ENCODE measurements at regions not wholly inside any gene's neighbourhood (a gene's known extent, or its start where the extent isn't known, plus 50 kb on each side); places are given as distances from the start of the nearest gene placed in this dataset.
"Not testable (repeated sequence)": the region's sequence is repeated elsewhere in the genome, so short reads cannot be mapped to it uniquely, and the experiment has no call there.

DNA sequence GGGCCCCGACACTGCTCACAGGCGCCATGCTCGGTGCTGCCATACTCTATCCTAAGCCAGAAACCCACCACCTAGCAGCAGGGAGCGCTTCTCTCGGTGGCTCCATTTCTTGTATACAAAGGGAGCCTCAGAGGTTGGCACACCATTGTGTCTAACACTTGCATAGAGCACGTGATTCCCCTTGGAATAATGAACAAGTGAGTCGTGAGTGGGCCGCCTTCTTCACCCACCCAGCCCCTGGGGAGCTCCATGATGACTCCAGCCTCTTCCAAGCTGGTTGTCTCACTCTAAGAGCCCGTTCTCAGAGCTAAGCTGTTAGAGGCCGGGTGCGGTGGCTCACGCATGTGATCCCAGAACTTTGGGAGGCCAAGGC is 82.3 kb upstream of the ZNF469 start:
- DNase-seq, result no peak

DNA sequence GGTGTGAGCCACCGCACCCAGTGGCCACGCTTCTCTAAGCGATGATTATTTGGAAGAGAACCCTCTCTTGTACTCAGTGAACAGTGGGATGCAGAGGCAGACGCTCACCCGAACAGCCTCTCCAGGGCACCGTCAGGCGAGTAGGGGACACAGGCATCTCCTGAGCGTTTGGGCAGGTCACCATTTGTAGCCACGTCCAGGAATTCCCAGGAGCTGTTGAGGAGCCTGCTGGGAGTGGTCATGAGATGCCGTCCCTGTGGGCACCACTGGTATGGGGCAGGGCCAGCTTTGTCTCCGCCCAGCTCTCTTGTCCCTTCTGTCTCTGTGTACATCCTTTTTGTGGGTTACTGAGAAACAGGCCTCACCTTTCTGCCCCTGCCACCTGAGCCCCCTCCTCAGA is 81.3 kb upstream of the ZNF469 start:
- no peak for DNase-seq

DNA sequence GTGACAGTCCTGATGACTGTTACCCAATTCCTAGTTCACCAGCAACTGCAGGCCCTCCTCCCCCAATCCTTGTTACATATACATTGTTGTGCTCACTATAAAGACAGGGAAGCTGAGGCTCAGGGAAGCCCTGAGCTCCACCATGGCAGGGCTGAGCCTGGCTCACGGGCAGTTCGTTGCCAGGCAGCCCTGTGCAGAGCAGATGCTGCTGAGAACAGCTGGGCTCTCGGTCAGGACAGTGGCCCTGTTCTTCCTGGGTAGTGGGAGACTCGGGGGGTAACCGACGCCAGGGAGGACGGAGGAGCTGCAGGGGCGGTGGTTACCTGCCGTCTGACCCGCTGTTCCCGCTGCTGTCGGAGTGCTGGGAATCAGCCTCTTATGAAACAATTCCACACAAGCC is 80.9 kb upstream of the ZNF469 start:
- DNase-seq, result no peak

DNA sequence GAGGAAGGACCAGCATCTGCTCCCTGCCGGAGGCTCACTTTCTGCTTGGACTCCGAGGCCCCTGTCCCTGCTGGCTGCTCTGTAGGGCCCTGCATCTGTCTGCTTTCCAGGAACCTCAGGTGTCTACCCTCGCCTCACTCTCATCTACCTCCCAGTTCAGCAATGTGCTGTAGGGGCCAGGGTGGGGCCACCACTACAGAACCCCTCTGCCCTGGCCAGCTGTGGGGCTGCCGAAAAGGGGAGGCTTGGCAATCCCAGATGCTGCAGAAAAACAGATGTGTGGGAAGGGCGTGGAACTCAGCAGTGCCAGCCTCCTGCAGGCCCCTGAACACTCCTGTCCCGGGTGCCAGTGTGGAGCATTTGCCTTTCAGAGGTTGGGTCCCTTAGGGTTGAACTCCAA is 80.1 kb upstream of the ZNF469 start:
- no peak for DNase-seq

DNA sequence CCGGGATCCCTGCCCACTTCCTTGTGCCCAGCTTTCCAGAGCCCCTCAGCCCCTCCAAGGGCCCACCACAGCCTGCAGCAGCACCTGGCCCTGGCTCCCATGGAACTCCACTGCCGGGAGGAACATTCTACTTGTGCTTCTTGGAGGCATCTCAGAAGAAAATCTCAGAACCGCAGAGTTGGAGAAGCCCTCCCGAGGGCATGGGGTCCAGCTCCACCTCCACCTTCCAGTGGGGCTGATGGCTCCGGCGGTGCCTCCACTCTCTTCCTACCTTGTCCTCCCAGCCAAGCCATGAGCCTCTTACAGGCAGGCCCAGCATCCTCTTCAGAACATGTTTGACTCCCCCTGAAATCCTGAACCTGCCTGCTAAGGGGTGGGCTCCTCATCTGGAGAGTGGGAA is 79.4 kb upstream of the ZNF469 start:
- no peak for DNase-seq

DNA sequence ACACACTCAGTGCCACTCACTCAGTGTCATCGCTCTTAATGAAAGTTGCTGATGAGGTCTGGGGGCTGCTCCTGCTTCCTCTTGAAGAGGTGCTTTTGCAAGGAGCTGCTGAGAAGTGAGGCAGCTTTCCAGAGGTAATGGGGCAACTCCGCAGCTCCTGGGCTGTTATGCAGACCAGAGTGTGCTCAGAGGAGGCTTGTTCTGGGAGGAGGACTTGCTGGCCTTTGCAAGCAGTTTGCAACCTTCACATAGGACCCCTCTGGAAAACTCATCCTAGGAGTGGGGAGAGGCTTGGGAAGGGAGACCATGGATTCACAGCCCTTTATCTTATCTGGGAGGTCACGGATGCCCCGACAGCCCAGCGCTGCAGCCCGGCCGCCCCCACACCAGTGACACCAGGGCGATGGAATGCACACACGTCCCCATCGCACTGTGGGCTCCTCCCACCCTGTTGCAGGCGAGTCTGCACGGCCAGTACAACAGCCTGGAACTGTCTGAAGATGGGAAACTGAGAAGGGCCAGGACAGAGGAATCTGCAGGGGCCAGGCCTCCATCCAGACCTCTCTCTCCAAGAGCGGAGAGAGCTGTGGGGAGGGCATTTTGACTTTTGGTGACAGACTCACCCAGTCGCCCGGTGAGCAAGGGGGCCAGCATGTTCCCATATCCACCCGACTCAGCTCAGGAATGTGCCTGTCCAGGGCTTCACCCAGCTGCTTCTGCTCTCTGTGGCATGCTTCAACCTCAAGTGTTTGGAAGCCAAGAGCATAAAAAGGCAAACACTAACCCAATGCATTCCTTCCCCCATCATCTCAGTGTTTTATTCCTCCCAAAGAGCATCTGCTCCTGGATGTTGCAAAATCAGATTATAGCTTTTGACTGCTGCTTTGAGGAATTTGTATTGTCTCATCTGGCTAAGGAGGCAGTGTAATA is 78.6 kb upstream of the ZNF469 start:
- no peak for DNase-seq

DNA sequence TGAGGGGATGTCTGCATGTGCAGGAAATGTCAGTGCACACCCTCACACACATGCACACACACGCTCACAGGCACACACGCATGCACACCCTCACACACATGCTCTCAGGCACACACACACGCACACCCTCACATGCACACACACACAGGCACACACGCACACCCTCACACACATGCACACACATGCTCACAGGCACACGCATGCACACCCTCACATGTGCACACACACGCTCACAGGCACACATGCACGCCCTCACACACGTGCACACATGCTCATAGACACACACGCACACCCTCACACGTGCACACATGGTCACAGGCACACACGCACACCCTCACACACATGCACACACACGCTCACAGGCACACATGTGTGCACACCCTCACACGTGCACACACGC is 77.6 kb upstream of the ZNF469 start:
- no peak for DNase-seq

DNA sequence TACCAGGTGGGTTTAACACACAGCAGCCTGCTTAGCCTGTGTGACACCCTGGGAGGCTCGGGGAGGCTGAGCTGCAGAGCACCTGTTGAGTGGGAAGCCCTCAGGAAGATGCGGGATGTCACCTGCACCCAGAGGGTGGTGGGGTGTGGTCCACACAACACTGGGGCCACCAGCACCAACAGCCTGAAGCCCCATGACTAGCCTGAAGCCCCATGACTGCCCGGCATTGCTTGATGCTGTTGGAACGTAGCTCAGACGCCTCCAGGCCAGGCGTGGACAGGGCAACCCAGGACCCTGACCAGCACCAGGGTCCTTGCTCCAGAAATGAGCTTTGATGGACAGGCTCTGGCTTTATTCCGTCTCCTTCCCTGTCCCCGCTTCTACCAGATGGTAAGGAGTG is 76.3 kb upstream of the ZNF469 start:
- DNase-seq, result no peak

DNA sequence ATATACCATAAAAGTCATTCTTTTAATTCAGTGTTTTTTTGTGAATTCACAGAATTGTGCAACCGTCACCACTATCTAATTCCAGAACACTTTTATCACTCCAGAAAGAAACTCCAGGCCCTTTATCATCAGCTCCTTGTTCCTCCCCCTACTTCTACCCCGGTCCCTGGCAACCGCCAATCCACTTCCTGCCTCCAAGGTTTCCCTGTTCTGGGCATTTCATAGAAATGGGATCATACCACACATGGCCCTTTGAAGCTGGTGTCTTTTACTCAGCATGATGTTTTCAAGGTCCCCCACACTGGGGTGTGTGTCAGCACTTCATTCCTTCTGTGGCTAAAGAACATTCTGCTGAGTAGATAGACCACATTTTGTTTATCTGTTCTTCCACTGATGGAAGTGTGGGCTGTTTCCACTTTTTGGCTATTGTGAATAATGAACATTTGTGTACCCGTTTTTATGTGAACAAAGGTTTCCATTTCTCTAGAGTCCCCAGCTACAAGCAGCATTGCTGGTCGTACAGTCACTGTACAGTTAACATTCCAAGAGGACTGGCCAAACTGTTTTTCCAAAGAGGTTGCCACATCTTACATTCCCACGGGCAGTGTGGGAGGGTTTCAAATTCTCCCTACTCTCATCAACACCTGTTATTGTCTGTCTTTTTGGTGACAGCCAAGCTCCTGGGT is 75.8 kb upstream of the ZNF469 start:
- DNase-seq, result no peak

DNA sequence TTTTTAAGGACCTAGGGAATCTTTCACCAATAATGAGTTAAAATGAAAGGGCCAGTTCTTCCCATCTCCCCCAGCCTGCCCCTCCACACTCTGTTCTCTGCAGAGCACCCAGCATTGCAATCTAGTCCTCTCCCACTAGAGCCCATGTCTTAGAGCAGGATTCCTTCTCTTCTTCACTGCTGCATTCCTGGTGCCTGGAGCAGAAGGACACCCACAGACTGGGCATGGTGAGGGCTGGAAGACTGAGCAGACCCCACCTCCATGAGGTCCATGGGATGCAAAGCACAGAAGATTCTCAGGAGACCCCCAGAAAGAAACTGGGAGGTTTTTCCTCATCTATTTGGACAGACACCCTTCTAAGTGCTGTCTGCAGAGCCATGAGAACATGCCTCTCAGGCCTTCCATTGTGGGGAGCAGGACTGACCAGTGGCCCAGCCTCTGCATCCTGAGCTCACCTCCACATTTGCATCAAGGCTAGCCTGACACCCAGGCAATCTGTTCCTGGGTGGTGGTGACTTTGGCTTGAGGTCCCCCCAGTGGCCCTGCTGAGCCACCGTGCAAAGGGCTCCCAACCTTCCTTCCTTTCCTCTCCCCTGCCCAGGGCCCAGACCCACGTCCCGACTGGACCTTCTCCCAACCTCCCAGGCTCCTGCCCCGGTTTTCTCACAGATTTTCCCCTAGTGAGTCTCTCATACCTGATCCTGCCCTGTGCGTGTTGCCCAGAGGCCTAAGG is 74.2 kb upstream of the ZNF469 start:
- DNase-seq, result no peak

DNA sequence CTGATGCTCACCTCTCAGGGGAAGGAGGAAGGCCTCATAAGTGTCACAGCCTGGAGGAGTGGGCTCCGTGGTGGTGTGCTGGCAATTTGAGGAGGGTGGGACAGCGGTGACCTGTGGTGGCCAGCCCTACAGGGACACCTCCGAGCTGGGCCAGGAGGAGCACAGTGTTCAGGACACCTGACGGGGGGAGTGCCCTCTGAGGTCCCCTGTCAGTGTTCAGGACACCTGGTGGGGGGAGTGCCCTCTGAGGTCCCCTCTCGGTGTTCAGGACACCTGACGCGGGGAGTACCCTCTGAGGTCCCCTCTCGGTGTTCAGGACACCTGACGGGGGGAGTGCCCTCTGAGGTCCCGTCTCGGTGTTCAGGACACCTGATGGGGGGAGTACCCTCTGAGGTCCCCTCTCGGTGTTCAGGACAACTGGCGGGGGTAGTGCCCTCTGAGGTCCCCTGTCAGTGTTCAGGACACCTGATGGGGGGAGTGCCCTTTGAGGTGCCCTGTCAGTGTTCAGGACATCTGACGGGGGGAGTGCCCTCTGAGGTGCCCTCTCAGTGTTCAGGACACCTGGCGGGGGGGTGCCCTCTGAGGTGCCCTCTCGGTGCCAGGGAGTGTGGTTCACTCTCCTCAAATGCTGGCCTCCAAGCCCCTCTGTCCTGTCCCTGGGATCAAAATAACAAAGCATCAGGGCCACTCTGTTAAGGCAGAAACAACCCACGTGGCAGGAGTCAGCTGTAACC is 73.4 kb upstream of the ZNF469 start:
- no peak for DNase-seq

DNA sequence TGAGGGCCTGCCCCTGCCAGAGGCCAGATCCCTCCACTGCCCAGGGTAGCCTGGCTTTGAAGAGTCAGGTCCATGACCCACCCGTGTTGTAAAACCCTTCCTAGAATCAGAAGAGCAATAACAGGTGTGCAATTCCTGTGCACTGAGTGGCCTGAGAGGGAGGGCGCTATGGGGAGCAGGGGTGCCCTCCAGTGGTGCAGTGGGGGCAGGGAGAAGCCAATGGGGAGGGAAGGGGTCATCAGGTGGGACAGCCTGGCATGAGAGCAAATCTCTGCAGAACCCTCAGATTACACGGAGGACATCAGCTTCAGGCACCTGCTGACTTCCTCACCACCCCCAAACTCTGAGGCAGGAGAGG is 72.9 kb upstream of the ZNF469 start:
- DNase-seq, result no peak

DNA sequence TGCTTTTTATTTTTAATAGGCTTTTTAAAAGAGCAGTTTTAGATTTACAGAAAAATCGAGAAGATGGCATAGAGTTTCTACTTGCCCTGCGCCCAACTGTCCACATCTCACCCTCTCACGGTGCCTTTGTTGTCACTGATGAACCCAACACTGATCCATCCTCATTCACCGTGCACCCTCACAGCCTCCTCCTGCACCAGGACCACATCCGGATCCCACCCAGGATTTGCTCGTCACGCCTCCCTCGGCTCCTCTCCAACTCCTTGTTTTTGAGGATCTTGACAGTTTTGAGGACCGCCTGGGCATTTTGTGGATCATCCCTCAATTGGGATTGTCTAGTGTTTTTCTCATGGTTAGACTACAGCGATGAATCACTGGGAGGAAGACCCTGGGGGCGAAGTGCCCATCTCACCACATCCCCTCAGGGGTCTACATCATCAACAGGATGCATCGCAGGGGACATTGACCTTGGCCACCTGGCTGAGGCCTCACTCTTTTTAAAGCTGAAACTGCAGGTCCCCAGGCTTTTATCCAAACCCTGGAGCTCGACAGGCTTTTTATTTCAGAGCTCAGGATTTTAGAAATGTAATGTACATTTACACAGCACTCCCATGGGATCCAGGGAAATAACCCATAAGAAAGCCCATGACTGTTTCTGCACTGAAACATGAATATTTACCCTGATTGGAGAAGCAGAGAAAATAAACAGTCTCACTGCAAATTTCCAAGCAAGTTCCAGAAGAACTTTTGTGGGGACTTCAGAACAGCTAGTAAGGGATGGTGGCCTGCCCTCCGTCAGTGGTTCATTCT is 71.8 kb upstream of the ZNF469 start:
- DNase-seq, result no peak

DNA sequence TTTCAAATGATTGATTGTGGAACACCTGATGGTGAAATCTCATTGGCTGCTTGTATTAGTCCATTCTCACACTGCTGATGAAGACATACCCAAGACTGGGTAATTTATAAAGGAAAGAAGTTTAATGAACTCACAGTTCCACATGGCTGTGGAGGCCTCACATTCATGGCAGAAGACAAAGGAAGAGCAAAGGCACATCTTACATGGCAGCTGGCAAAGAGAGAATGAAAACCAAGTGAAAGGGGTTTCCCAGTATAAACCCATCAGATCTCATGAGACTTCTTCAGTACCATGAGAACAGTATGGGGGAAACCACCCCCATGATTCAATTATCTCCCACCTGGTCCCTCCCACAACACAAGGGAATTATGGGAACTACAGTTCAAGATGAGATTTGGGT is 70.9 kb upstream of the ZNF469 start:
- DNase-seq, result not testable (repeated sequence)

DNA sequence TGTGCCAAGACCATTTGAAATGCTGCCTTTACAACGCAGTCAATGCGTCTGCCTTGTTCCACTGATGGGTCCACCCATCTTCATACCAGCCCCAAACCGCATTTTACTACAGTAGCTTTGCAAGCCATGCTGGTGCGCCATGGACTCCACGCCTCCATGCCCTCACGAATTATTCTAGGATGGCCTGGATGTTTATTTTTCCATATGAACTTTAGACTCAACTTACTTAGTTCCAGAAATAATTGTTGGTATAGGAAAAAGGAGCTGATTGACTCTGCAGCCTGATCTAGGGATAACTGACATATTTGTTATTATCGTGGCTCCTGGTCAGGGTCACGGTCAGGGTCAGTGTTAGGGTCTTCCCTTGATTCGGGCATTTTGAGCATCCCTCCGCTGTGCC is 70.0 kb upstream of the ZNF469 start:
- no peak for DNase-seq

DNA sequence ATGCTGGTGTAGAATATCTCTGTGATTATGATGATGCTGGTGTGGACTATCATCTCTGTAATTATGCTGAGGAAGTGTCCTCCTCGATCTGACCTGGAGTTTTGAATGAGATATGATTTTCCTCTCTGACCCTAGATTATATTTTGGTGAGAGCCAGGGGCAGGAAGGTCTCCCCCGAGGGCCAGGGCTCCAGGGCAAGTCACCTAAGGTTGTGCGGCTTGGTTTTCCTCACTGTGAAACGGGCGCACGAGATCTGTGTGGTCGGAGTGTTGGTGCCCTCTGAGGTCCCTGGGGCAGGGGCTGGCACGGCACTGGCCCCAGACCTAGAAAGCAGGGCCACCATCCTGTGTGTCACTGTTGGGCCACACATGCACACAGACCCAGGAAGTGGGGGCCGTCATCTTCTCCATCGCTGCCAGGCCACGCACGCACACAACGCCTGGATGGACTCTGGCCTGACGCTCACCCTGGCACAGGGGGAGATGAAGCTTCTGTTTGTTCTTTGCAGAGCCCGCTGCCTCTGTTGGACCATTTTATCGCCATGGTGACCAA is 67.7 kb upstream of the ZNF469 start:
- no peak for DNase-seq

DNA sequence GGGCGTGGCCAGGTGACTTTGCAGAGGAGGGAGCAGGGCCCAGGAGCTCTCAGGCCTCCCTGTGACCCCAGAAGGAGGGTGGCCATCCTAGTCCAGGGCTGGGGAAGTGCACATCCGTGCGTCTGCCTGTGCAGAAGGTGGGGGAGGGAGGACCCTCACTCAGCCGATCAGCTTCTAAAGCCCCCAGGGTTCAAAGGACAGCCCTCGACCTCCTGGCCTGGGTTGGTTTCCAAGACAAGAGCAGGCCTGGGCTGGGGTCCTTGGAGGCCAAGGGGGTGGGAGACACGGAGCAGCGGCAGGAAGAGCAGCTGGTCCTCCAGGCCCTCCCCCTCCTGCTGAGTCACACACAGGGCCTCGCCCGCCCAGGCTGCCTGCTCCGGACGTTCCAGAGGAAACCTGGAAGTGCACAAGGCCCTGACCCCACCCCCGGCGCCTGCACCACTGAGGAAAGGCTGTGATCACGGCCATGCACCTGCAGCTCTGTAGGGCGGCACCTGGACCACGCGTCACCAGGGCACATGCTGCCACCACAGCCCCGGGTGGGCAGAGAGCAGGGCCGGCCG is 67.1 kb upstream of the ZNF469 start:
- no peak for DNase-seq

DNA sequence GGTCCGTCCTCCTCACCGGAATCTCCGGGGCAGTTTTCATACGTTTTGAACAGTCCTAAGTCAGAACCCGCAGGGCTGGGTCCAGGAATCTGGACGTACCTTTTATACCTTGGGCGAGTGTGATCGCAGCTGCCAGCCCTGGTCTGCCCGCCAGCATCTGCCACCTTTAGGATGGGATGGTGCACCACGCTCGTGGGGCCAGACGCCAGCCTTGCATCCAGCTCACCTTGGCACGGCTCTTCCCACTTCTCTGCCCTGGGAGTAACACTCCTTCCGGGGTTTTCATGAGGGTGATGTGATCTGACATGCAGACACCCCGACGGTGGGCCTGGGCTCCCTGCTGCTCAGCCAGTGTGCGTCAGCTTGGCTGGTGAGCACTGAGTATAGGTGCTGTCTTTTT is 66.6 kb upstream of the ZNF469 start:
- no peak for DNase-seq

DNA sequence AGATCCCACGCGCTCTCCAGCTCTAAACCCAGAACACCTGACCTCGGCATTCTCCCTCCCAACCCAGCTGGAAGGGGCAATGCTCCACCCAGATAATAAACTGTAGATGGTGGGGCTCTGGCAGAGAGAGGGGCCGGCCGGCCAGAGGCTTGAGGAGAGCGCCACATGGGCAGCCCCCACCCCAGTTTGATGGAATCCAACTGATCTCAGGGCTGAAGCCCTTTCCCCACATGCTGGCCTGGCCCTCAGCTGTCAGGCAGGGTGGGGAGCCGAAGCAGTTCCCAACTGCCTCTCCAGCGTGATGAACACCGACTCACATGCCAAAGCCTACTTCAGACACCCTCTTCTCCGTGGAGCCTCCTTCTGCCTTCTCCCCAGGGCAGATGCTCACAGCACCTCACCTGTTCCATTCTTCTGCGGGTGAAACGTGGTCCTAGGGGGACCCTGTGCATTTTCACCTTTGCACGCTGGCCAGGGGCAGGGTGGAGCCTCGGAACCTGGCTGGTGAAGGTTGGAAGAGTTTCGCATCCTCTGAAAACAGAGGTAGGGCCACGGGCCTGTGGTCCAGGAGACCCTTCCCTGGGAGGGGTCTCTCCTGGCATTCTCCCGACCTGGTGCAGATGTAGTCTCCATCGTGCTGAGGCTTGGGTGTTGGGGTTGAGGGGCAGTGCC is 65.7 kb upstream of the ZNF469 start:
- no peak for DNase-seq

DNA sequence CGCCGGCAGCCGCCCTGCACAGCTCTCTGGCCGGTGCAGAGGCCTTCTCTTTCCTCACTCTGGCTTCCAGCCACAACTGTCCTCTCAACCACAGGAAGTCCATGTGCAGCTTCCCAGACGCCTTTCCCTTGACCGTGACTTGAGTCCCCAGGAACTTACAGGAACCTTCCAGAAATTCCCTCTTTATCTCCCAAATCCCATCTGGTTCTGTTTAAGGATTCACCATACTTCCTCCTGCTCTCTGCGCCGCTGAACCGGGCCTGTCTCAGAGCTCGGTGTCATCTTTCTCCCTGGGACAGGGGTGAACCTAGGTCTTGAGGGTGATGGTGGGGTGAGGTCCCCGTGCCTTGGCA is 65.2 kb upstream of the ZNF469 start:
- DNase-seq, result no peak

Measured in left kidney (tissue), 1 donor.